GM23338 (cell line): ENCODE measurements at regions not wholly inside any gene's neighbourhood (a gene's known extent, or its start where the extent isn't known, plus 50 kb on each side); places are given as distances from the start of the nearest gene placed in this dataset.

Experiments
- ATAC-seq: fragments of 200-7000 bp; cut with Tn5 transposase; 3 replicates; pipeline ENCODE4 v1.9.1; 2020
- DNase-seq: peaks from one replicate; pipeline ENCODE4 v3.0.0-alpha.2; 2015; ENCODE audit warnings: low spot score
- H2AFZ ChIP-seq: fragments of 200-600 bp; sonication (generic); 2 replicates; pipeline ENCODE4 v1.8.0; 2016; ENCODE audit warnings: antibody characterized with exemption, mild to moderate bottlenecking, moderate library complexity
- H3F3A ChIP-seq: fragments of 200-600 bp; sonication (generic); replicated peaks from 2 replicates; pipeline ENCODE4 v1.8.0; 2017; ENCODE audit warnings: antibody characterized with exemption, mixed run types, low read depth
- H3K27ac ChIP-seq: fragments of 200-600 bp; sonication (generic); 2 replicates; pipeline ENCODE4 v1.6.1; 2016; ENCODE audit warnings: low read depth
- H3K27me3 ChIP-seq: fragments of 200-600 bp; sonication (generic); 2 replicates; pipeline ENCODE4 v1.8.0; 2016; ENCODE audit warnings: mild to moderate bottlenecking, mixed run types, moderate library complexity; ENCODE audit not compliant: insufficient read depth
- H3K36me3 ChIP-seq: fragments of 200-600 bp; sonication (generic); 2 replicates; pipeline ENCODE4 v1.8.0; 2016; ENCODE audit warnings: mild to moderate bottlenecking; ENCODE audit not compliant: insufficient read depth
- H3K4me1 ChIP-seq: fragments of 200-600 bp; sonication (generic); 2 replicates; pipeline ENCODE4 v1.8.0; 2016; ENCODE audit warnings: mild to moderate bottlenecking, moderate library complexity; ENCODE audit not compliant: insufficient read depth
- H3K4me2 ChIP-seq: fragments of 200-600 bp; sonication (generic); 2 replicates; pipeline ENCODE4 v1.7.1; 2017; ENCODE audit warnings: mixed run types
- H3K4me3 ChIP-seq: fragments of 200-600 bp; sonication (generic); 2 replicates; pipeline ENCODE4 v1.6.1; 2016; ENCODE audit warnings: mixed run types
- H3K79me2 ChIP-seq: fragments of 200-600 bp; sonication (generic); replicated peaks from 2 replicates; pipeline ENCODE4 v1.8.0; 2017; ENCODE audit warnings: mild to moderate bottlenecking; ENCODE audit not compliant: insufficient read depth
- H3K9me2 ChIP-seq: fragments of 200-600 bp; sonication (generic); 2 replicates; pipeline ENCODE4 v1.8.0; 2017; ENCODE audit not compliant: insufficient read depth
- H4K20me1 ChIP-seq: fragments of 200-600 bp; sonication (generic); replicated peaks from 2 replicates; pipeline ENCODE4 v1.8.0; 2017; ENCODE audit warnings: mild to moderate bottlenecking; ENCODE audit not compliant: insufficient read depth
- H3K27ac Mint-ChIP-seq: 2 replicates; pipeline ENCODE4 v1.8.0; 2020; ENCODE audit warnings: inconsistent platforms, mild to moderate bottlenecking, moderate library complexity, mixed read lengths
- H3K27me3 Mint-ChIP-seq: 3 replicates; pipeline ENCODE4 v1.8.0; 2022; ENCODE audit warnings: low read depth, mild to moderate bottlenecking, moderate library complexity, mixed read lengths, inconsistent platforms; ENCODE audit not compliant: insufficient read depth, poor library complexity
- H3K36me3 Mint-ChIP-seq: 3 replicates; pipeline ENCODE4 v1.8.0; 2021; ENCODE audit warnings: low read depth, mild to moderate bottlenecking, inconsistent platforms, moderate library complexity, mixed read lengths
- H3K4me1 Mint-ChIP-seq: 3 replicates; pipeline ENCODE4 v1.8.0; 2020; ENCODE audit warnings: mild to moderate bottlenecking, inconsistent platforms, mixed read lengths
- H3K4me3 Mint-ChIP-seq: 3 replicates; pipeline ENCODE4 v1.8.0; 2021; ENCODE audit warnings: moderate library complexity, mild to moderate bottlenecking, inconsistent platforms, mixed read lengths
- H3K9me3 Mint-ChIP-seq: 3 replicates; pipeline ENCODE4 v1.8.0; 2020; ENCODE audit warnings: moderate library complexity, mild to moderate bottlenecking, inconsistent platforms, mixed read lengths
- ETS1 ChIP-seq: IDR thresholded peaks from 2 replicates; pipeline ENCODE4 v1.6.1; 2016; ENCODE audit warnings: antibody characterized with exemption
- JUNB ChIP-seq: IDR thresholded peaks from one replicate; pipeline ENCODE4 v1.6.1; 2016; ENCODE audit warnings: antibody characterized with exemption; ENCODE audit not compliant: unreplicated experiment
- POLR2AphosphoS5 ChIP-seq: IDR thresholded peaks from 2 replicates; pipeline ENCODE4 v1.6.1; 2016; ENCODE audit warnings: antibody characterized with exemption, low read depth
- ZNF331 ChIP-seq: fragments of 250-450 bp; sonication (Bioruptor Pico); IDR thresholded peaks from 2 replicates; pipeline ENCODE4 v1.5.0; 2020; ENCODE audit warnings: low read depth, mild to moderate bottlenecking, moderate library complexity
- ZNF462 ChIP-seq: fragments of 250-450 bp; sonication (Bioruptor Pico); IDR thresholded peaks from 2 replicates; pipeline ENCODE4 v1.5.0; 2020; ENCODE audit warnings: mild to moderate bottlenecking, moderate library complexity

GRCh38 chr16:87245511-87245910, 71.7 kb downstream of the C16orf95 start (continued):
- no peak for TF ChIP-seq ETS1

- Histone ChIP-seq H3K27me3 (no peaks in the 10 kb centered on the region), H3K79me2 (no peaks in the 10 kb centered on the region), H3K36me3 (no peaks in the 10 kb centered on the region), H3F3A (no peaks in the 10 kb centered on the region), H3K9me2 (no peaks in the 10 kb centered on the region), H3K4me3 (no peak overlapping the region), H2AFZ (no peak overlapping the region), H4K20me1 (no peaks in the 10 kb centered on the region), H3K4me2 (no peak overlapping the region), H3K4me1 (peaks cover 13% of the 10 kb centered on the region), H3K27ac (no peak overlapping the region)
- H3K36me3 Mint-ChIP-seq, result no peaks in the 10 kb centered on the region
- no peak for DNase-seq
- ATAC-seq, result no peak
- peaks cover 5% of the 10 kb centered on the region for H3K27me3 Mint-ChIP-seq
- H3K27ac Mint-ChIP-seq, result no peak overlapping the region
- no peaks in the 10 kb centered on the region for H3K9me3 Mint-ChIP-seq
- TF ChIP-seq JUNB, result no peak
- no peak for TF ChIP-seq ZNF331 (CRISPR knock-in tag)
- no peak for TF ChIP-seq POLR2AphosphoS5
- TF ChIP-seq ZNF462, result no peak
- TF ChIP-seq ETS1, result no peak
- H3K4me1 Mint-ChIP-seq, result peaks cover 19% of the 10 kb centered on the region
- H3K4me3 Mint-ChIP-seq, result no peak overlapping the region
These were observed 70.7 kb downstream of the C16orf95 start for GRCh38 chr16:87246269-87247065.
